Heart left ventricle (tissue), 16 donors: ENCODE measurements at regions not wholly inside any gene's neighbourhood (a gene's known extent, or its start where the extent isn't known, plus 50 kb on each side); places are given as distances from the start of the nearest gene placed in this dataset.

ENCODE experiments used
- ATAC-seq, 4 donors: fragments of 200-7000 bp; cut with Tn5 transposase; one replicate each; pipeline ENCODE4 v1.9.1; 2020 to 2022; ENCODE audit warnings: moderate library complexity in 4 of 4, mild to moderate bottlenecking in 3 of 4, moderate number of reproducible peaks in 1 of 4
- DNase-seq, 5 donors: peaks; one replicate each; pipeline ENCODE4 v3.0.0-alpha.2; 2020
- H3K27ac ChIP-seq, 12 donors: fragments of 200-600 bp; sonication (generic) in 4 of 12; one replicate each; pipeline versions ENCODE4 v1.5.0 to v1.8.0; 2016 to 2022; ENCODE audit warnings: mild to moderate bottlenecking in 2 of 12
- H3K27me3 ChIP-seq, 9 donors: fragments of 200-600 bp; sonication (generic) in 2 of 9; one replicate each; pipeline versions ENCODE4 v1.5.1 to v1.8.0; 2016 to 2022; ENCODE audit warnings: mild to moderate bottlenecking in 3 of 9
- H3K36me3 ChIP-seq, 9 donors: fragments of 200-600 bp; sonication (generic) in 2 of 9; one replicate each; pipeline versions ENCODE4 v1.5.0 to v1.8.0; 2018 to 2022; ENCODE audit warnings: mild to moderate bottlenecking in 2 of 9
- H3K4me1 ChIP-seq, 12 donors: fragments of 200-600 bp; sonication (generic) in 4 of 12; one replicate each; pipeline versions ENCODE4 v1.5.0 to v1.8.0; 2016 to 2022; ENCODE audit warnings: mild to moderate bottlenecking in 3 of 12
- H3K4me3 ChIP-seq, 12 donors: fragments of 200-600 bp; sonication (generic) in 4 of 12; one replicate each; pipeline versions ENCODE4 v1.5.0 to v1.8.0; 2017 to 2022; ENCODE audit warnings: mild to moderate bottlenecking in 9 of 12, moderate library complexity in 4 of 12
- H3K9me3 ChIP-seq, 12 donors: fragments of 200-600 bp; sonication (generic) in 4 of 12; one replicate each; pipeline versions ENCODE4 v1.5.0 to v1.8.0; 2016 to 2022; ENCODE audit warnings: mild to moderate bottlenecking in 1 of 12
- POLR2A ChIP-seq, 2 donors: fragments of 450-650 bp; IDR thresholded peaks; one replicate each; pipeline ENCODE4 v1.6.1; 2017; ENCODE audit warnings: antibody characterized with exemption in 2 of 2, mild to moderate bottlenecking in 2 of 2, moderate library complexity in 2 of 2
- WGBS, 4 donors: extraction: QIAGEN DNeasy Blood & Tissue Kit in 2 of 4; methylation state at CpG; one replicate each; pipeline versions ENCODE4 v1.1.5 to v1.1.7; 2013 to 2018; 5-methylcytosine and 5-hydroxymethylcytosine counted together
- intact Hi-C, 10 donors: fragments of 100-400 bp; cut with DNase I; formaldehyde crosslinking; loops; one replicate each; pipeline versions ENCODE4 v1.11.1 to v1.14.2; 2022
- TF ChIP-seq, protein P1 (sequence below), 12 donors: fragments of 200-600 bp; sonication (generic) in 4 of 12; IDR thresholded peaks; one replicate each; pipeline versions ENCODE4 v1.5.0 to v1.8.0; 2018 to 2022; ENCODE audit warnings: antibody characterized with exemption in 12 of 12, mild to moderate bottlenecking in 5 of 12
- donor health status: ischemic (EF 13 %, LVEDD 7.1; RV severe dilation, severe dysfunction).
- donor health status: healthy with polysubstance abuse.
- donor health status: DM: no; HTN: yes; CAD: no.
- donor health status: DM: no; HTN: no; CAD: no.
- donor health status: ischemic (EF 25% LVEDD 6.9; RV normal size, moderate dysfunction).
- donor health status: ischemic (EF 25% LVEDD 5.7; RV mildly dilated, moderate dysfunction).
- donor health status: healthy.
- donor health status: DM: yes; HTN: yes; CAD: no.
- donor health status: ischemic (EF 35%, LVEDD 5.7; RV mildly dilated, moderate dysfunction).
- donor health status: nonischemic (EF 11% LVEDD 7.7; RV severe dilation, severe dysfunction).
- donor health status: DM: yes; HTN: yes; CAD: no.
- donor health status: PGD.
- donor health status: ischemic (EF 29% LVEDD 5.4; RV normal size, mild dysfunction).
- donor health status: nonischemic (EF 23%, LVEDD 6.1; RV moderate dilation, normal function).

DNA sequence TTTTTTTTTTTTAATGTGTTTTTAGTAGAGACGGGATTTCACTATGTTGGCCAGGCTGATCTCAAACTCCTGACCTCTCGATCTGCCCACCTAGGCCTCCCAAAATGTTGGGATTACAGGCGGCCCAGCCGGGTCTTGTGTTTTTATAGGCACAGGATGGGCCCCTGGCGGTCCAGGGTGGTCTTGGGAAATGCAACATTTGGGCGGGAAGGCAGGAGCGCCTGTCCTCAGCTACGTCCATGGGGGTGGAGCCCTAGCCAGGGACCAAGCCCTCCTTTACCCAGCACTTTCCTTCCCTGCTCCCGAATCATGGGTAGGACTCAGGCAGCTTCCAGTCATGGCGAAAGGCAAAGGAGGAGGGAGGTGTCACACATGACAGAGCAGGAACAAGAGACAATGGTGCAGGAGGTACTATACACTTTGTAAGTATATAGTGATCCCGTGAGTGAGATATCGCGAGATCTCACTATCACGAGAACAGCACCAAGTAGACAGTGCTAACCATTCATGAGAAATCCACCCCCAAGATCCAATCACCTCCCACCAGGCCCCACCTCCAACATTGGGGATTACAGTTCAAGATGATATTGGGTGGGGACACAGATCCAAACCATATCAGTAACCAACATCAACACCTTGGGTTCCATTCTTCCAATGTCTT is 226.7 kb upstream of the WSCD1 start:
- Histone ChIP-seq H3K36me3 (no peaks in the 10 kb centered on the region), H3K4me1 (no peaks in the 10 kb centered on the region), H3K9me3 (no peaks in the 10 kb centered on the region), H3K4me3 (no peak overlapping the region), H3K27me3 (peaks cover 0 to 9% (median 0%) of the 10 kb centered on the region in 9 donors), H3K27ac (no peak overlapping the region)
- DNase-seq (no peak), ATAC-seq (no peak)
- 89 to 93% (median 91%) methylated on average over 14 of the region's 14 CpGs for WGBS, 4 donors
- intact Hi-C loops = no loop called here
- TF ChIP-seq POLR2A (IDR thresholded peaks at IDR 0.05) = no peak
- TF ChIP-seq, protein P1, sequence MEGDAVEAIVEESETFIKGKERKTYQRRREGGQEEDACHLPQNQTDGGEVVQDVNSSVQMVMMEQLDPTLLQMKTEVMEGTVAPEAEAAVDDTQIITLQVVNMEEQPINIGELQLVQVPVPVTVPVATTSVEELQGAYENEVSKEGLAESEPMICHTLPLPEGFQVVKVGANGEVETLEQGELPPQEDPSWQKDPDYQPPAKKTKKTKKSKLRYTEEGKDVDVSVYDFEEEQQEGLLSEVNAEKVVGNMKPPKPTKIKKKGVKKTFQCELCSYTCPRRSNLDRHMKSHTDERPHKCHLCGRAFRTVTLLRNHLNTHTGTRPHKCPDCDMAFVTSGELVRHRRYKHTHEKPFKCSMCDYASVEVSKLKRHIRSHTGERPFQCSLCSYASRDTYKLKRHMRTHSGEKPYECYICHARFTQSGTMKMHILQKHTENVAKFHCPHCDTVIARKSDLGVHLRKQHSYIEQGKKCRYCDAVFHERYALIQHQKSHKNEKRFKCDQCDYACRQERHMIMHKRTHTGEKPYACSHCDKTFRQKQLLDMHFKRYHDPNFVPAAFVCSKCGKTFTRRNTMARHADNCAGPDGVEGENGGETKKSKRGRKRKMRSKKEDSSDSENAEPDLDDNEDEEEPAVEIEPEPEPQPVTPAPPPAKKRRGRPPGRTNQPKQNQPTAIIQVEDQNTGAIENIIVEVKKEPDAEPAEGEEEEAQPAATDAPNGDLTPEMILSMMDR (IDR thresholded peaks at IDR 0.05) = no peak

DNA sequence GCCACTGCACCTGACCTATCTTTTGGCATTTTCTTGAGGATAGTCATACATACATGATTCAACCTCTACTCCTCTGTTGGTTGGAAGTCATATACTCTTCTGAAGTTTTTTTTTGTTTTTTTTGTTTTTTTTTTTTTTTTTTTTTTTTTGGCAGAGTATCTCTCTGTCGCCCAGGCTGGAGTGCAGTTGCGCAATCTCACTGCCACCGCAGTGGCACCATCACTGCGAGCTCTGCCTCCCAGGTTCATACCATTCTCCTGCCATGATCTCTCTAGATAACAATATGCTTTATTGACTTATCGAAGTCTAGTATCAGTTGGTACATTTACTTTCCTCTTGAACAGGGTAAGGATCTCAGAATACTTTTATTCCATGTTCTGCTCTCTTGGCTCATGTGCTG is 224.2 kb upstream of the WSCD1 start:
- 78 to 94% (median 92%) methylated on average over 5 of the region's 5 CpGs for WGBS, 4 donors
- intact Hi-C loops = no loop called here
- no peaks in the 10 kb centered on the region for H3K4me1 ChIP-seq
- H3K27me3 ChIP-seq = peaks cover 0 to 9% (median 0%) of the 10 kb centered on the region in 9 donors
- no peak for DNase-seq
- no peak overlapping the region for H3K27ac ChIP-seq
- H3K9me3 ChIP-seq = no peaks in the 10 kb centered on the region
- H3K36me3 ChIP-seq = no peaks in the 10 kb centered on the region
- ATAC-seq = no peak
- no peak overlapping the region for H3K4me3 ChIP-seq
- TF ChIP-seq POLR2A (IDR thresholded peaks at IDR 0.05) = no peak
- TF ChIP-seq, protein P1 (IDR thresholded peaks at IDR 0.05) = no peak

DNA sequence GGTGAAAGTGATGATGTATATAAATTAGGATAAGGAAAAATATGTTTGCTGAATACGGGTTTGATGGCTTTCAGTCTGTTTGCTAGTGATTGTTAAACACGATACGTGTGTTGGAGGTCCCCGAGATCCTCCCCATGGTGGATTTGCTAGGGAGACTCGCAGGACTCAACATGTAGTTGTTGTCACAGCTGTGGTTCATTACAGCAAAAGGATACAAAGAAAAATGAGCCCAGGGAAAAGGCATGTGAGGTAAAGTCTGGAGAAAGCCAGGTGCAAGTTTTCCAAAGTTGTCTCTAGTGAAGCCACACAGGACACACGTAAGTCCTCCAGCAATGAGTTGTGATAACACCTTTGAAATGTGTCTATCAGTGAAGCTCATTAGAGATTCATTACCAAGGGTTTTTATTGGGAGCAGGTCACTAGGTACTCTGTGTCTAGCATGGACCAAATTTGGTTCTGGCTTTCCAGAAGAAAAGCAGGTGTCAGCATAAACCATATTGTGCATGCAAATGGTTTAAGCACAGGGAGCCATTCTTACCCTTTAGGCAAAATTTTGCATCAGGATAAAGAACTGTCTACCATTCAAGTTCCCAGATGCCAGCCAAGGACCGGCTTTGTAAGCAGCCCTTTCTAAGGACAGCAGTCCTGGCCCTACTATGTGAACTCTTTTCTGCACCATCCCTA is 215.2 kb upstream of the WSCD1 start:
- no peaks in the 10 kb centered on the region for H3K4me1 ChIP-seq
- no peaks in the 10 kb centered on the region for H3K27me3 ChIP-seq
- WGBS, 4 donors = 75 to 82% (median 80%) methylated on average over 7 of the region's 7 CpGs
- H3K36me3 ChIP-seq = no peaks in the 10 kb centered on the region
- no peak overlapping the region for H3K4me3 ChIP-seq
- no peak overlapping the region for H3K27ac ChIP-seq
- DNase-seq (no peak), ATAC-seq (no peak)
- TF ChIP-seq, protein P1 (IDR thresholded peaks at IDR 0.05) = no peak
- TF ChIP-seq POLR2A (IDR thresholded peaks at IDR 0.05) = no peak
- intact Hi-C loops = no loop called here
- peaks cover 0 to 3% (median 0%) of the 10 kb centered on the region in 12 donors for H3K9me3 ChIP-seq

DNA sequence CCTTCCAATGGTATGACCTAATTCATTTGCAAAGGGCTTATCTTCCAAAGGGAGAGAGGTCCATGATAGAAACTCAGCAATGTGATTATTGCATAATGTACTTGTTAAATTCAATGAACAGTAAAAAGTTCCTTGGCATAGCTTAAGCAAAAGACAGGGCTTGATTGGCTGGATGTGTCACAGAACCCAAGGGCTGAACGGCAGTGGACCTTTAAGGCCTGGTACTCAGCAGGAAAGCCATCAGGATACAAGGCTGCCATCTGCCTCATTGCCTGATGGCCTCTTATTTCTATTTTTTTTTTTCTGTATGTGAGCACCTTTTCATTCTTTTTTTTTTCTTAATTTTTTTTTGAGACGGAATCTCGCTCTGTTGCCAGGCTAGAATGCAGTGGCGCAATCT is 208.9 kb upstream of the WSCD1 start:
- no peak for ATAC-seq
- 63 to 81% (median 67%) methylated on average over 4 of the region's 4 CpGs for WGBS, 4 donors
- TF ChIP-seq, protein P1 (IDR thresholded peaks at IDR 0.05) = no peak
- no peak for TF ChIP-seq POLR2A (IDR thresholded peaks at IDR 0.05)

More for the DNA sequence above, 208.9 kb upstream of the WSCD1 start:
- H3K4me1 ChIP-seq = peaks cover 0 to 8% (median 0%) of the 10 kb centered on the region in 12 donors
- no peaks in the 10 kb centered on the region for H3K27me3 ChIP-seq
- intact Hi-C loops = no loop called here
- DNase-seq = no peak
- H3K9me3 ChIP-seq = no peaks in the 10 kb centered on the region
- no peak overlapping the region for H3K4me3 ChIP-seq
- H3K27ac ChIP-seq = no peak overlapping the region
- no peaks in the 10 kb centered on the region for H3K36me3 ChIP-seq
